Stimulated activated CD4-positive, alpha-beta T cell treated with anti-CD3 and anti-CD28 coated beads, Interleukin-1b, Interleukin-23, amount 100 ng/mL, for 48 hours (primary cell): ENCODE measurements at regions not wholly inside any gene's neighbourhood (a gene's known extent, or its start where the extent isn't known, plus 50 kb on each side); places are given as distances from the start of the nearest gene placed in this dataset.
A peak's percentile ranks its signal among the peaks of the same experiment; 100 is the strongest.
"Not testable (repeated sequence)": the region's sequence is repeated elsewhere in the genome, so short reads cannot be mapped to it uniquely, and the experiment has no call there.

Experiments used
- DNase-seq: peaks from one replicate; pipeline ENCODE4 v3.0.0-alpha.2; 2020

GRCh38 chr1:64363111-64363510, 106.8 kb upstream of the CACHD1 start:
- no peak for DNase-seq

- no peak for DNase-seq
These were observed 106.3 kb upstream of the CACHD1 start for GRCh38 chr1:64363616-64364015.

GRCh38 chr1:64366821-64367220, 103.1 kb upstream of the CACHD1 start:
- DNase-seq, result no peak

GRCh38 chr1:64368344-64368743, 101.6 kb upstream of the CACHD1 start:
- DNase-seq, result no peak

GRCh38 chr1:64378826-64379225, 91.1 kb upstream of the CACHD1 start:
- no peak for DNase-seq

DNA sequence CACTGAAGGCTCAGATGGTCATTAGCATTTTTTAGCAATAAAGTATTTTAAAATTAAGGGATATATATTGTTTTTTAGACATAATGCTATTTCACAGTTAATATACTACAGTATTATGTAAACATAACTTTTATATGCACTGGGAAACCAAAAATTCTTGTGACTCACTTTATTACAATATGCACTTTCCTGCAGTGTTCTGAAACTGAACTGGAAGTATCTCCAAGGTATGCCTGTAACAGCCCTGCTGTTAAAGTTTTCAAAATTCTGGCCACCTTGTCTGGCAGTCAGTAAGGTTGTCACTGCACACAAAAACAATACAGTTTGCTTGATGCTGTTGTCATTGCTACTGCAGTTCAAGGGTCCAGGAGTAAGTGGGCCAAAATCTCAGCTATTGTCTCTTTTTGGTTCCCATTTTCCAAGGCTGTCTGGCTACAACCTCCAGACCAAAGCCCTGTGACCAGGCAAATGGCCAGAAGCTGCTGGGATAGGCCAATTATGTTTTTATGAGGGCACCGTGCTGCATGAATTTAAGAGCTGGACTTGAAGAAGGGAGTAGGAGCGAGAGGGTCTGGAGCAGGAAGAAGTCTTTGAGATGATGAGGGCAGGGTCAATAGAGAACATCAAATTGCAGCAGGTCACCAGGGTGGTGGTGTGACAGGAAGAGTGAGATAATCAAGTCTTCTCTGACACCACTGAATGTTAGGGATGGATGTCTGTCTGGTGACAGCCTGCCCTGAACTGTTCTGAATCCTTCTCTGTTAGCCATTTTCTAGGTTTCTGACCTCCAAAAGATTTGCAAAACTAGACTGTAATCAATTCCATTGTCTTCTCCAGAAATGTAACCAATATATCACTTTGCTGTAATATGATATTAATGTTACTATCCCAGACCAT, 82.3 kb upstream of the CACHD1 start:
- no peak for DNase-seq

DNA sequence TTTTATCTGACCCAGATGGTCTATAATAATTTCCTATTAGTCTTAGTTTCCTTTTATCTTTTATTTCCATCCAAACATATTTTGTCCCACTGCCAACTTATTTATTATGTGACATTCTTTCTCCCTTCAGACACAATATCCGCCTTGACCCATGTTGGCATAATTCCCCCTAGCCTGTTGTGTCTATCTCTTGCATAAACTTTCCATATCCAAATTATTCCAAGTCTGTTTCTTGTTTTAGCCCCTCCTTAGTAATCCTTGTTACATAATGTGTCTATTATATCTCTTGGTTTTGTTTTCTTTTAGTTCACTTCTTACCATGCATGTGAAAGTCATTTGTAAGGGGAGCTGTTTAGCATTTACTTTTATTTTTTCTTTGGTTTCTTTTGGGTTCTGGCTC, 81.6 kb upstream of the CACHD1 start:
- no peak for DNase-seq

- DNase-seq, result peak; percentile 9
These were observed 77.8 kb upstream of the CACHD1 start for GRCh38 chr1:64392109-64392508.

GRCh38 chr1:64393790-64394189, 76.1 kb upstream of the CACHD1 start:
- no peak for DNase-seq

DNA sequence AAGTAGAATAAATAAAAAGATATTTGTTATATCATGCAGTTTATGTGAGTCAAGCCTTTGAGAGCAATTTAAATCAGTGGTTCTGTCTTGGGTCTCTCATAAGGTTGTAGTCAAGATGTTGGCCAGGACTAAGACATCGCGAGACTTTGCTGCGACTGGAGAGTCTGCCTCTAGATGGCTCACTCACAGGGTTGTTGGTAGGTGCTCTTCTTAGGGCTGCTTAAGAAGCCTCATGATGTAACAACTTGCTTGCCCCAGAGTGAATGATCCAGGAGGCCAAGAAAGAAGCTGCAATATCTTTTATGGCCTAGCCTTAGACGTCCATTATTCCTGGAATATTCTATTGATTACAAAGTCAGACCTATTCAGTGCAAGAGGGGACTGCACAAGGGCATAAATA, 73.1 kb upstream of the CACHD1 start:
- no peak for DNase-seq

DNA sequence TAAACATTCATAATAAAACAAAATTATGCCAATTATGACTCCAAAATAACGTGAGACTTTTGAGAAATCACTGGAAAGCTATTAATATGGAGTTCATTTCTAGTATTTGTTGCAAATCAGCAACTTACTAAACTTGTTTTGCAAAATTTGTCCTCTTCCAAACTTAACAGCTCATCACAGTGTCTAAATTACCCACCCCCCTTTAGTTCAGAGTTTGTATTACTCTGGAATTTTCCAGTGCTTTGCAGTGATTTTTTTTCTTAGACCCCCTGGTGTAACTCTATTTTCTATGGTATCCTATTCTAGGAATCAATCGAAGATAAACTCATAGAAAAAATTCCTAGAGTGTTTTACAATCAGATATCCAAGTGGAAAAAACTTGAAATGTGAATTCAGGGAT, 72.4 kb upstream of the CACHD1 start:
- no peak for DNase-seq

DNA sequence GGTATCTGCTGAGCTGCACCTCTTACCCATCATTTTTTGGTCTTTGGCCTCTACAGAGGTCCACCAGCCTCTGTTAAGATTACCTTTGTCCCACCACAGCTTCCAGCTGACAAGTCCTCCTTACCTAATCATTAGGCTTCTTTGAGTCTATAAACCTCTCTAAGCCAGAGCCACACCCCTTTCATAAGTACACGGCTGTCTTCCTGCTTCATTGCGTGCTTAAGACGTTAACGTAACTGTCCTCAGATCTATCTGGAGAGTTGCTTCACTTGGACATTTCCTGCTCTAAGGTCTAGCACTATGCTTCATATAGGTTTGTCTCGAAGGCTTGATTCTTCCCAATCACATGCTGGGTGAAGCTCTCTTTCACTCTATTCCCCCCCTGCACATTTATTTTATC, 71.0 kb upstream of the CACHD1 start:
- no peak for DNase-seq

DNA sequence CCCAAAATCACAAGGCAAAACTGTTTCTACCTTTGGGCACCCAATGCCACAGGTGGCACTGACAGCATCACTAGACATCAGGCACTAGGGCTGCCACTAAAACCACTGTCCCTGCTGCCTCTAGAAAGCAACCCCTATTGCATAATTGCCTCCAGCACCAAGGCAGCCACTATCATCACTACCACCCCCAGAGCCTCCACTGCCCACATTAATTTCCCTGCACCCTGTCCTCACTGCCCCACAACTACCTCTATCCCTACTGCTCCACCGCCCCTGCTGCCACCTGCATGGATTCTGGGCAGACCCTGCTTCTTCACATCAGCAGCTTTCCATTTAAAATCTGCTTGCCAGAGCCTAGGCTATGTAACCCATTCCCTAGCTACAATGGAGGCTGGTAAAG, 68.6 kb upstream of the CACHD1 start:
- DNase-seq, result no peak

DNA sequence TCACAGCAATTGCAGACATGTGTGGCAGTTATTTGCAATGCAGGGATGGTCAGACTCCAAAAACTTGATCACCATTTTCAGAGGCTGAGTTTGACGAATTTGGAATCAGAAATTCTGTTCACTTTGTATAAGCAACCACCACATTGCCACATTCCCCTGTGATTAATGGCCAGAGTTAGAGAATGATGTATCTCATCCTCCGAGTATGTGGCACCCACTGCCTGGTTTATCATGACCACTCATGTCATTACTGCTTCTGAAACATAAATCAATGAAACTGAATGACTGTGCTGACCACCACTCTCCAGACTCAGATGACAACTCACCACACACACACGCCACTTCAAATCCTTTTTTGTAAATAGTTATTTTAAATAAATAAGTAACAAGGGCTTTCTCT, 66.6 kb upstream of the CACHD1 start:
- DNase-seq, result no peak

DNA sequence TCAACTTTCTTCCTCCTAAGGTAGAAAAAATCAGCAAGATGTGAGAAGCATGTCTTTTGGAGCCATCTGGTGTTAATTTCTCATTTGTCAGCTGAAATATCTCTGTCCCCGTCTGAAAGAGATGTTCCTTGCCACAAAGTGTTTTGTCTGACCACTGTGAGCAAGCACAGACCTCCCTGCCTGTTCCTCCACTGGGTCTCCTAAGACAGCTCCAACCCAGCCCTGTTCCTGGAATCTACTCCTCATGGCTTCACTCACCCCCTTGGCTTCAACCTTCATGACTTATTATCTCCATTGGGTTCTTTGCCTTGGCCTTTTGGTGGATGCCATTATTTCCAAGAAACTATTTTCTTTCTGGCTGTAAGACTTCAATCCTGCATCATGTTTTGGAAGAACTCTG, 65.7 kb upstream of the CACHD1 start:
- no peak for DNase-seq

- no peak for DNase-seq
These were observed 64.1 kb upstream of the CACHD1 start for GRCh38 chr1:64405833-64406232.

DNA sequence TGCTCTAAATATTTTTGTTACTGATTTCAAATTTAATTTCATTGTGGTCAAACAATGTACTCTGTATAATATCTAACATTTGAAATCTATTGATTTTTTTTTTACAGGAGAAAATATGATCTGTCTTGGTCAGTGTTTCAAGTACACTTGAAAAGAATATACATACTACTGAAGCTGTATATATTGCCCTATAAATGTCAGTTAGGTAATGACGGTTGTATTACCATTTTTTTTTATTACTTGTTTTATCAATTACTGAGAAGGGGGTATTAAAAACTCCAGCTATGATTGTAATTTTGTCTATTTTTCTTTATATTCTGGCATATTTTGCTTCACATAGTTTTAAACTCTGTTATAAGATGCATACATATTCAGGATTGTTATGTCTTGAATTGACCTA, 59.7 kb upstream of the CACHD1 start:
- DNase-seq, result no peak

DNA sequence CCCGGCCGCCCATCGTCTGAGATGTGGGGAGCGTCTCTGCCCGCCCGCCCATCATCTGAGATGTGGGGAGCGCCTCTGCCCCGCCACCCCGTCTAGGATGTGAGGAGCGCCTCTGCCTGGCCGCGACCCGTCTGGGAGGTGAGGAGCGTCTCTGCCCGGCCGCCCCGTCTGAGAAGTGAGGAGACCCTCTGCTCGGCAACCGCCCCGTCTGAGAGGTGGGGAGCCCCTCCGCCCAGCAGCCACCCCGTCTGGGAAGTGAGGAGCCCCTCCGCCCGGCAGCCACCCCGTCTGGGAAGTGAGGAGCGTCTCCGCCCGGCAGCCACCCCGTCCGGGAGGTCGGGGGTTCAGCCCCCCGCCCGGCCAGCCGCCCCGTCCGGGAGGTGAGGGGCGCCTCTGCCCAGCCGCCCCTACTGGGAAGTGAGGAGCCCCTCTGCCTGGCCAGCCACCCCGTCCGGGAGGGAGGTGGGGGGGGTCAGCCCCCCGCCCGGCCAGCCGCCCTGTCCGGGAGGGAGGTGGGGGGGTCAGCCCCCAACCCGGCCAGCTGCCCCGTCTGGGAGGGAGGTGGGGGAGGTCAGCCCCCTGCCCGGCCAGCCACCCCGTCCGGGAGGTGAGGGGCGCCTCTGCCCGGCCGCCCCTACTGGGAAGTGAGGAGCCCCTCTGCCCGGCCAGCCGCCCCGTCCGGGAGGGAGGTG, 54.9 kb upstream of the CACHD1 start:
- not testable (repeated sequence) for DNase-seq

- no peak for DNase-seq
These were observed 52.1 kb upstream of the CACHD1 start for GRCh38 chr1:64417803-64418202.
